IPS DF 4.7 (cell line): ENCODE measurements at regions not wholly inside any gene's neighbourhood (a gene's known extent, or its start where the extent isn't known, plus 50 kb on each side); places are given as distances from the start of the nearest gene placed in this dataset.

Experiments used
- DNase-seq: peaks from one replicate; pipeline ENCODE4 v3.0.0-alpha.2; 2013; ENCODE audit warnings: low spot score; ENCODE audit errors: extremely low read depth

GRCh38 chr16:87061243-87061920 lies 255.8 kb downstream of the C16orf95 start:
- no peak for DNase-seq

- no peak for DNase-seq
Measured at GRCh38 chr16:87062569-87063442, 254.4 kb downstream of the C16orf95 start.

GRCh38 chr16:87063543-87063942 lies 253.6 kb downstream of the C16orf95 start:
- no peak for DNase-seq

- no peak for DNase-seq
Measured at GRCh38 chr16:87064731-87065445, 252.3 kb downstream of the C16orf95 start.

GRCh38 chr16:87065446-87066132 lies 251.6 kb downstream of the C16orf95 start:
- no peak for DNase-seq

- no peak for DNase-seq
Measured at GRCh38 chr16:87066133-87067002, 250.8 kb downstream of the C16orf95 start.

GRCh38 chr16:87067003-87067556 lies 250.1 kb downstream of the C16orf95 start:
- DNase-seq: no peak

GRCh38 chr16:87067836-87068761 lies 249.1 kb downstream of the C16orf95 start:
- no peak for DNase-seq

- no peak for DNase-seq
Measured at GRCh38 chr16:87068762-87069150, 248.4 kb downstream of the C16orf95 start.

- DNase-seq: no peak
Measured at GRCh38 chr16:87070657-87071056, 246.5 kb downstream of the C16orf95 start.

GRCh38 chr16:87072101-87072500 lies 245.1 kb downstream of the C16orf95 start:
- no peak for DNase-seq

GRCh38 chr16:87074641-87075318 lies 242.4 kb downstream of the C16orf95 start:
- DNase-seq: no peak

GRCh38 chr16:87075319-87075860 lies 241.8 kb downstream of the C16orf95 start:
- no peak for DNase-seq

- no peak for DNase-seq
Measured at GRCh38 chr16:87076331-87076949, 240.8 kb downstream of the C16orf95 start.

- no peak for DNase-seq
Measured at GRCh38 chr16:87076950-87077749, 240.0 kb downstream of the C16orf95 start.

- DNase-seq: no peak
Measured at GRCh38 chr16:87077750-87078127, 239.5 kb downstream of the C16orf95 start.

GRCh38 chr16:87080571-87081167 lies 236.5 kb downstream of the C16orf95 start:
- DNase-seq: no peak
